Hypothalamus (tissue), 51 donors: ENCODE measurements at regions not wholly inside any gene's neighbourhood (a gene's known extent, or its start where the extent isn't known, plus 50 kb on each side); places are given as distances from the start of the nearest gene placed in this dataset.

Source experiments
- DNase-seq, 51 donors: peaks; one replicate each; lab custom pipeline; 2025; lab: John Stamatoyannopoulos, UW

DNA sequence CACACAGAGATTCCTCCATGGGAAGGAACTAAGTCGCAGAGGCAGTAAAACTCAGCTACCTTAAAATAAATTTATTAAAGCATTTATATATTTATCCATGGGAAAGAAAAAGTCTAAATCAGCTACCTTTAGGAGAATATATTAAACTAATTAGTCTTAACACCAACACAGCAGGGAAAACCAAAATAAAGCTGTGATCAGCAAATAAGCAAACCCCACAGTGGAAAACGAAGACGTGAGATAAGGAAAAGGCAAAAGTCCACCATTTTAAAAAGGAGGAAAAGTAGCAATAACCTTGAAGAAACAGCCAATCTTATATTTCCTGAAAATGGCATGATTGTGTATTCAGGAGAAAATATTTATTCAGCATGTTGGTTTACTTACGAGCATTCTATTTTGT lies 473.0 kb upstream of the ROBO2 start:
- DNase-seq: no peak

DNA sequence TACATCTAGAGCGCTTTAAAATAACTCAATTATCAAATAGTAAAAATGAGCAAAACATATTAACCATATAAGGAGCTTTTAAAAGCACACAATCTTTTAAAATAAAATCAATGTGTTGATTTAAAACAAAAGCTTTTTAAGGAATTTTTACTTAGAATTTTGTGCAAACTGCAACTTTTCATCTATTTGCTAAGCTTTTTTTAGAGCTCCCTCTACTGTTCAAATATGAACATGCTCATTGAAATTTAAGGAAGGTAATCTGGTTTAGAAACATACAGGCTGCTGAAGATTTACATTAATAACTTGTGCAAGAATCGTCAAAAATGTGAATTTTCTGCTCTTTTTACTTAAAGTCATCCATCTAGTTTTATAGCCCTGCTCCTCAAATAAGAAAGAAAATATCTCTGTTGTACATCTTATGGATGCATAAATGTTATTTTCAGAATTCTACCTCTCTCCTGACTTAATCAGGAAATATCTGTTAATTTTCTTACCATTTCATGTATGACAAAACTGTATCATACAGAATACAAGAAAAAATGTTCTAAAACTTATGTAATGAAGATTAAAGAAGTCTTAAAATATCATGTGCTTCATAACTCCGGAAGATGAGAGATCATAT lies 469.4 kb upstream of the ROBO2 start:
- DNase-seq: no peak

DNA sequence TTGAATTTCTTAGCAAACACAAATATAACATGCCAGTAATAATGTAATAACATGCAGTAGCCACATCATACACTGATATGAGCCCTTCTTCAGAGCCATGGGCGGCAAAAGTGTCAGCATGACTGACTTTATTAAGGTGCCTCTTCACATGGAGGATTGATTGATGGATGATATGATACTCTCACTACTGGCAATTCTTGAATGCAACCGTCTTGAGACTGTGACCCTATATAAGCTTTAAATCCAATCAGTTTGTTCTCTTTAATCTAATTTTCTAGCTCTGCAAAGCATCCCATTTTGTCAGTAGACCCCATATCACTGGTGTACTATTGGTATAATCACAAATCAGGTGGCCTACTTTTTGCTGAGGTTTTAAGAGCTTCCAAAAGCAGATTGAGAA lies 463.7 kb upstream of the ROBO2 start:
- DNase-seq: no peak

DNA sequence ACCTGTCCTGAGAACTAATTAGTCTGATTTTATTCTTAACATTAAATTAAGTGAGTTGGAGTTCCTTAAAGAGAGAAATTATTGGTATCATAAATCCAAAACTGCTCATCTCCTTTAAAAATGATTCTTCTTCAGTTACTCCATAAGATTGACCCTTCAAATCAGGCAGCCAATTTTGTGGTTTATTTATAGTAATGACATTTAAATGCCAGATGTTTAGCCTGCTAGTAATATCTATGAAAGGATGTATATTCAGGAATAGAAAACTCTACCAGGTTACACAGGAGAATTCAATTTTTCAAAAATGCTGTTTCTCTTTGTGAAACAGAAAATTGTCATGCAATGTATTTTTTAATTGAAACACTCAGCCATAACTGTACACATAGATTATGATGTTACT lies 457.8 kb upstream of the ROBO2 start:
- DNase-seq: no peak

DNA sequence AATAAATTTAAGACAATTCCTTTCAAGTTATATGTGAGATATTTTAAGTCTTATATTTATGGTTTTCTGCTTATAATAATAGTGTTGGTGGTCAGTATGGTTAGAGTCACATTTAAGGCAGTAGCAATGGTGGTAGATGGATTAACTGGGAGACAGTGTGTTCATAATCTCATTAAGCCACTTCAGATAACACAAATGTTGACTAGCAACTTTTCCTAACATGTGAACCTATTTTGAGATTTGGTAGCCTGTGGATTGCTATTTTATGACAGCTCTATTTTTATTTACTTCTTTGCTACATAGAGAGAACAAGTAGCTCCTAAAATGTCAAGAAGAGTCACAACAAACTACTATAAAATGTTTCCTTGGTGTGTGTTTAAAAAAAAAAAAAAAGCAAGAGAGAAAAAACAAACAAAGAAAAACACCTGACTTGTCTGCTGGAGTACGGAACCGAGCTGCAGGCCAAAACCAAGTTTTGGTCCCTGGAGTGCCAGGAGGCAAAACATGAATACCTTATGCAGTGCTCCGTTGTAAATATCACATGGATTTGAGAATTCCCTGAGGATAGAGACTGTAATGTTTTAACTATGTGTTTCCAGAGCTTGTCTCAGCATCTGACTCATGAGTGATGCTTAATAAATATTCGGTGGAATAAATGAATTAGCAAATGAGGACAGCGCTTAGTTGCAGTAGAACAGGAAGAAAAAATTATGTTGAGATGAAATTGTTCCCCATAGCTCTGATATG lies 457.1 kb upstream of the ROBO2 start:
- no peak for DNase-seq

DNA sequence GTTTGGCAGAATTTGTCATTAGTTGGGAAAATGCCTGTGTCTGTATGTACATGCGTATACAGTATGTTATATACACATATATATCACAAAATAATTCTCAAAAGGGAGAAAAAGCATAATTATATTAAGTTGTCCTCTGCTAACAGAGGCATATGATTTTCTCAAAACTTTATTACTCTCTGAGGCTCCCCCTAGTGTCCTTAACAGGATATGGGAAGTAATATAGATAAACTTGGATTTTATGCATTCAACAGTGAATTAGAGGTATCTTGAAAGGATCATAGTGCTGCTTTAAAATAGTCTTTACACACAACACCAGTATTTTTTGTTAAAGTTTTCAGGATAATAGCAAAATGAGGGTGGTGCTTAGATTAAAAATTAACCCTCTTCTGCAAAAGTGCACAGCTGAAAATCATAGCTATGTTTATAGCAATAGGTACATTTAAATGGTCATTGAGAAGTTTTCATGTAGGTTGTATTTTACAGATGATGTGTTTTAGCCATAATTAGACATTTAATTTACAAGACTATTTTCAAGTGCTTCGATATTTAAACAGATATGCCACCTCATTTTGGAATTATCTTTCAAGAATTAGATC lies 454.0 kb upstream of the ROBO2 start:
- DNase-seq: no peak

DNA sequence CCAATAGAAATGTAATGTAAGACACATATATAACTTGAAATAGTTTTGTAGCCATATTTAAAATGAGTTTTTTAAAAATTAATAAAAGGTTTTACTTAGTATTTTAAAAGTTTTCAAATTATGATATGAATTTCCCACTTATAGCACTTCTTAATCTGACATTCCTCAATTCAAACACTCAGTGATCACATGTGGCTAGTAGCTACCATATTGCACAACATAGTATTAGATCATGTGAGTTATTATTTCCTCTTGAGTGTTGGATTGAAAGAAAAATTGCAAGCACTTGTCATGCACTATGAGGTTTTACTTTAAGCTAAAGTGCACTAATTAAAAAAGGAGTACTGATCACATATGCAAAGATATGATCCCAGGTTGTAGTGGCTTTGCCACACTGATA lies 453.4 kb upstream of the ROBO2 start:
- DNase-seq: no peak

DNA sequence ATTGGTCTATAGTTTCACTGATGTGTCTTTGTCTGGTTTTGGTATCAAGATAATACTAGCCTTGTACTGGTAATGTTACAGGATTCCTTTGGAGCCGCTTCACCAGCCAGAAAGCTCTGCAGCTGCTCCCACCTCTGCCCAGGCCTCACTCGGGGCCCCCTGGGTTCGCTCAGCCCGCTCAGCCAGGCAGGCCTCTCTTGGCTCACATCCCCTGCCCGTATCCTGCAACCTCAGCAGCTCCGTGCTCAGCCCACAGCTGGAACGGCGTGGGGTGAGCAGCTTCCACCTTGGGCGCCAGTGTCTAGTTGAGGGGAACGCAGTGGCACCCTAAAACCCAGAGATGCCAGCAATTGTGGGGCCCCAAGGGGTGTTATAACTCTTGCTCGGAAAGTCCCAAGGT lies 429.7 kb upstream of the ROBO2 start:
- no peak for DNase-seq

DNA sequence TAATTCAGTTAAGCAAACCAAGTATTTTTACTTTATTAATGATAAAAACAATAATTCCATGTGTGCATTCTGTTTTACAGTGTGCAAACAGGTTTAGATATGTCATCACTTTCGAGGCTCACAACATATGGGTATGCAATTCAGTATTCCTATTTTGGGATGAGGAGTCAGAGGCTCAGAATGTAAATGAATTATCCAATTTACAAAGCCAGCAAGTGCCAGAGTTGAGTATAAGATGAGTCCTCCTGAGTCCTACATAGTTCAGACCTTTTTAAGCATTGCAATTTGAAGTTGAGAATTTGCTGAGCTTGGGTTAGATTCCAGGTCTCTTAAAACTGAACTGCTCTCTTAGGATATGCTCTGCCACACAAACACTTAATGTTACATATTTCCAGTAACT lies 424.2 kb upstream of the ROBO2 start:
- DNase-seq: no peak

DNA sequence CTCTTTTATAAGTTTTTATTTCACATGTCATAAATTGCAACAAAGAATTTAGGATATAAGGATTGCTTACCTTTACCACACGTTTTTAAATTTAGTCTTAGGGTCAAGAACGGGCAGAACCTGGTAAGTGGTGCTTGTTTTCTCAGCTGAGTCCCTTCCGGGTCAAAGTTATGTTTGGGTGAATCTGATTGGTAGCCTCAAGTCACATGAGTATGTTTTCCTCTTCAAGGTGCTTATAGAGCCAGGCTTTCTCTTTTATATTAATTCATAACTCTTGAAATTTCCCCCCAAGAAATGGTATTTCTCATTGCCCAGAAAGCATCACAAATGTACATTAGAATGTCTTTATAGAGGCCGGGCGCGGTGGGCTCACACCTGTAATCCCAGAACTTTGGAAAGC lies 415.7 kb upstream of the ROBO2 start:
- DNase-seq: no peak

DNA sequence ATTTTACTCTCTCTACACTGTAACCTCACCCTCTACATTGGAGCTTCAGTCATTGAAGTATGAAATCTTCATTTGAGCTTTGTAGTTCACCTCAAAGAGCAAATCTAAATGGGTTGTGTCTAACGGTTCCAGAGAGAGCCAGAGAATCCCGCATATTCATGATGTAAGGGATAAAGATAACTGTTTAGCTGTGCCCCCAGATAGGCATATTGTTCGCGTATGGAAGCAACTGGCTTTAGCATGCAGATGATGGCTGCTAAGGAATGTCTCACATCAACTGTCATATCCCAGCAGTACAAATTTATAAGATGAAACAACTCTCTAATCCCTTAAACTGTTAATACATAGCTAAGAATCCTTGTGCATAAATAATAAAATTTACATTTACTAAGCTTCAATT lies 412.7 kb upstream of the ROBO2 start:
- no peak for DNase-seq

DNA sequence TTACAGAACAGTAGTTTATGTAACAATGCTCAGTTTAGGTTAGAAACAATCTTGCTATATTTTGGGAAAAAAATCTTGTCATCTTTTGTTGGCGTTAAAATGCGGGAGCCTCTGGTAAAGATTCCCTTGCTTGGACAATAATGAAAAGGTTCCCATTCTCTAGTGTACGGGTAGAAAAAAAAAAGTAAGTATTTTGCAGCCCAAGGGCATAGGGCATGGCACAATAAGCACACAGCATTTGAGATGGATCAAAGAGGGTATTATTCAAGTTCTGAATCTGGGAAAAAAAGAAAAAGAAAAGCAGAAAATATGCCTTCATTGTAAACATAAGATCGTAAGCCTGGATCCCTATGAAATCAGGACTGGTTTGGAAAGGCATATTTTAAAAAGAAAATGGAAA lies 408.6 kb upstream of the ROBO2 start:
- DNase-seq: no peak

DNA sequence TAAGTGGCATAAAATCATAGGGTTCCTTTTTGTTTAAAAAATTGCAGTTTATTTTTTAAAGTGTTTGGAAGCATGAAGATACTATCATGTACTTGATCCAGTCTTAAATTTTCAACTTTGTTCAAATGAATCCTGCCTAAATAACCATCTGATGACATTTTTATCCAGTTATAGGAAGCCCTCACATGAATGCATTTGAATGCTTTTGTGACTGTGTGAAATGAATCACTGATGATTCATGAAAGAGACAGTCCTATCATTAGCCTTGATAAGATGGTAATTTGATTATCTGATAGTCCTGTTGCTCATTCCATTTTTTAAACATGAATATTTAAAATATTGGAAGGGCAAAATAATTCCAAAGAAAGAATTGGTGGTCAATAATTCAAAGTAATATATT lies 401.9 kb upstream of the ROBO2 start:
- no peak for DNase-seq

DNA sequence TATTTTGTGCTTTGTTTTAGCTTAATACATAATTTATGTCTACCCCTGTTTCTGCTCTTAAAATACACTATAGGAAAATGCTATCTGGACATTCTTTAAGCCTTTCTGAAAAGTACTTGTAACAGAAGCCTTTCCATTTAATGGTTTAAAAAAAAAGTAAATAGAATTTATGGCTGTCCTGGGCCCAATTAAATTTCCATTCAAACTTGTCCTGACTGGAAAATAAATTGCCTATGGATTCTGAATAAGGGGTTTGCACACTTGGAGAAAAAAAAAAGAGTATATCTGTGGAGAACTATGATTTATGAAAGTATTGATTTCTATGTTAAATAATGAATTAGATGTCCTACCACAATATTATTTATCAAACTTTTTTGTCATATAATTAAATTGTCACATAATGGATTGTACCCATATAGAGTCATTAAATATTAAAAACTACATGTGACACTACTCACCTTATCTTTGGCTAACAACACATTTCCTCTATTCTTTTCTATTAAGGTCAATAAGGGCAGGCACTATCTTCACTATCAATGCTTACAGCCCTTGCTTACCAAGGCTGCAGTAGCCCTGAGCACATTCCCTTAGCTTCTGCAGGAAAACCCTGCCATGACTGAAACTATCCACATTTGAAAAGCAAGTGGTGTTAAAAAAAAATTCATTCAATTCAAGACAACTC lies 396.1 kb upstream of the ROBO2 start:
- DNase-seq: no peak

DNA sequence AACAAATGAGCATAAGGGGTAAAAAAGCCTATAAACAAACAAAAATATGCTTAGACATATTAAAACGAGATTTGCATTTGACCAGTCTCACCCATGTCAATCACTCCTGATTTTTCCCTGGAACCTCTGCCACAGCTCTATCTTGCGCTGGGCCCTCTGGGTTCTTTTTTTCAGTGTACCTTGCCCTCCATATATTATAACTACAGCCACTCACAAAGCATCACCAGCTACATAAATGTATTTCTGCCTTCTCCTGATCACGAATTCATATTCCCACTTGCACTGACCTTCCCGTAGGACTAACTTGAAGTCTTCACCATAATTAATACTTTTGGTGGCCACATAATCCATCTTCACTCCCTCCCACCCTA lies 395.6 kb upstream of the ROBO2 start:
- DNase-seq: no peak

DNA sequence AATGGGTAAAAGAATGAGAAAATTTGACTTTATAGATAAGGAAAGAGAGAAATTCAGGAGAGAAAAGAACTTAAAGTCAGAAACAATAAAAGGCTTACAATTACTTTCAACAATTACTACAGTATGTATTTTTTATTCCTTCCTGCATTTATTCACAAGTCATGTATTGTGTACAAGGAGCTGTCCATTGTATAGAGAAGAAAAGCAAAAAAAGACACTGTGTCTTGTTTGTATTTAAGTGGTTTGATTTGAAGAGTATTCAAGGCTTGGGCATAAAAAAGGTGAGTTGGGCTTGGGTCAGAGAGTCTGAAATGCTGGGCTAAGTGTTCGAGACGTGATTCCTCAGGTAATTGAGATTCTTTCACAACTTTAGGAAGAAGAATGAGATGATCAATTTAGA lies 394.2 kb upstream of the ROBO2 start:
- DNase-seq: no peak

DNA sequence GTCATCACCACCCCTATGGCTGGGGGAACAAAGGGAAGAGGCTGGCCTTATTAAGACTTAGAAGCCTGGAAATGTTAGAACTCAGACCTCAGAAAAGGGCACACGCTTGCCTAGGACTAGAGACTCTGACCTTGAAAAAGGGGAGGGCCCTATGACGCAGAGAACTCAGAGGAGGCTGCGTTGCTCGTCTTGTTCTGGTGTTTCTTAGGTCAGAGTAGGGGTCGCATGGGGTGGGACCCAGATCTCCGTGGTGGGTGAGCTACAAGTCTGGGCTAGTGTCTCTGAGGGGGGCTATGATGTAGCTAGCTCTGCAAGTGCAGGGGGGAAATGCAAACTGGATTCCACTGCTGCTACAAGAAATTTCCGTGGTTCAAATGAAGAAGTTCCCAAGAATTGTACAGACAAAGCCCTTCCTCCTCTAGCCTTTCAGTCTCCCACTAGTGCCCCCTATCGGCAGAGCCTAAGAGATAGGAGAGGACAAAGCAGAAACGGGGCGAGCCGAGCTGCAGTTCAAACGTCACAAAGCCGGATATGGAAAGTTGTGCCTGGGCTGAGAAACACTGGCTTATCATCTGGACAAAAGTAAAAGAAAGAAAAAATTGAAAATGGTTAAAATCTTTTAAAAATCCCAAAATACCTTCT lies 392.9 kb upstream of the ROBO2 start:
- DNase-seq: no peak

DNA sequence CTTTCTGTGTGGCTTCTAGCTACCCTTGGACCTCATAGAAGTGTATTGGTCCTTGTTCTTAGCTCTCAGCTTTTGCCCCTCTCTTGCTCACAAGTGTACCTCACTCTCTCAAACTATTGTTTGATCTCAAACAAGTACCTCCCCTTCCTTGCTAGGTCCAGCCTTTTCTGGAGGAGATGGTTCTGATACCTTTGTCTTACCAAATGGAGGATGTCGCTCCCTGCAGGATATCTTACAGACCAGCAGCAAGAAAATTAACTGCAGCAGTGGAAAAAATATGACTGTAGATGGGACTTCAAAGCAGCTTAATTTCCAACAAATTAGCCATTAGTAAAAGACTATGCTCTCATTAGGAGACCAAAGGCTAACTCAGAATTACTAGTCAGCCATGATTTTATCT lies 388.1 kb upstream of the ROBO2 start:
- no peak for DNase-seq

DNA sequence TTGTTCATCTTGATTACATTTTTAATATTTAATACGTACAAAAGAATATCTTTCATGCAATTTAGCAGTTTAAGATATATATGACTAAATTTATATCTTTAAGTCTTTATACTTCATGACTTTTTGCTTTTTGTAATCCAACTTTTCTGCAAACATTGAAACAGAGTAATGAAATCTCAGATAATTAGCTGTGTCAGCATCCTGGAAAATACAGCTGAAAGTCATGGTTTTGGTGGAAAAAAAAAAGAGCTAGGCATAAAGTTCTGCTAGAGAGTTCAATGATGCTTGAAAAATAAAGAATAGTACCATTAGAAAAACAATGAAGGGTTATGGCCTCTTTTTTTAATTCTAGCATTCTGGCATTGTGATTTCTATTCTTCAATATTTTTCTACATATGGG lies 387.4 kb upstream of the ROBO2 start:
- no peak for DNase-seq

DNA sequence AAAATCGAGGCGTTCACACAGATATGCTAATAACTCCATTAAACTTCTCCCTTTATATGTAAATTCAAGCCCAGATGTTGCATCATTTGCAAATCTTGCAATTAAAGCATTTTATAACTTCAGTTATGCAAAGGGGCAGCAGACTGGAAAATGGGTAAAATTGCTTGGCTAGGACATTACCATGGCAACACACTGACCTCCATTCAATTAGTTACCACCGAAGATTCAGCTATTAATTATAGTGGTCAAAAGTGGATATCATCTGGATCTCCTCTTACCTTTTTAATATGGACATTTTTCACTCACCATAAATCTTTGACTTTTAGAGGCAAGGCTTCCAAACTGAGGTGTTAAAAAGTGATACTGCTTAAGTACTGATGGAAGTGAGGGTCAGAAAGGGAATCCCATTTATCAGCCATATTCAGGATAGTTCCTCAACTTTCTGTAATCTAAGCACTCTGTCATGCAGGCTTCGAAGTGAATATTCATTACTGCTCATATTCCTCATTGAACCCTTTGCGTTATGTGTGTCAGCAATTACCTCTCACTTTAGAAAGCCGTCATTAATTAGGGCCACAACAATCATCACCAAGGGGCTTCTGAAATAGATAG lies 386.2 kb upstream of the ROBO2 start:
- DNase-seq: no peak

DNA sequence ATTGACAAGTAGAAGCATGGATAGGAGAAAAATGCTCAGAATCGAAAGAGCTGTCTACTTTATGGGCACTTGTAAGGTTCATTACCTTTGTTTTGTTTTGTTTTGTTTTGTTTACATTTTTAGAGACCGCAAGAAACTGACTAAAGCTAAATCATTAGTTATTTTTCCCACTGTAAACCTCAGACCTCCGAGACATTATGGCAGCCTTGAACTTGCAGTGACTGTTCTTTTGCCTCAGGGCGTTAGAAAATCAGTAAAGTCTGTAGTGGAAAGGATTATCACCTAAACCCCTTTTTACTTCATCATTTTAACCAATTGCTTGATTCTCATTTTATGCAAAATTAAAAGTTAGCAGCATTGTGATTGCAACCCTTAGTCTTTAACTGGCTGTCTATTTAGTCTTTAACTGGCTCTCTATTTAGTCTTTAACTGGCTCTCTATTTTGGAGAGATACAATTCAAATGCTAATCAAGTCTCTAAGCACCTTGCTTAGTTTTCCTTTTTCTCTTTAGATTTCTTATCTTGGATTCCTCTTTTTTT lies 383.3 kb upstream of the ROBO2 start:
- DNase-seq: no peak
